SHP77 treated with DMSO at 0.1 percent for 48 hours (cell line): ENCODE measurements at regions not wholly inside any gene's neighbourhood (a gene's known extent, or its start where the extent isn't known, plus 50 kb on each side); places are given as distances from the start of the nearest gene placed in this dataset.

Experiments used
- DNase-seq: peaks from one replicate; lab custom pipeline; 2025; lab: John Stamatoyannopoulos, UW

GRCh38 chr2:104702031-104702850 is 151.7 kb upstream of the POU3F3 start:
- DNase-seq, result no peak

- no peak for DNase-seq
These were observed 150.2 kb upstream of the POU3F3 start for GRCh38 chr2:104703669-104704068.

GRCh38 chr2:104704496-104705245 is 149.2 kb upstream of the POU3F3 start:
- no peak for DNase-seq

GRCh38 chr2:104707056-104707455 is 146.9 kb upstream of the POU3F3 start:
- DNase-seq, result no peak

- no peak for DNase-seq
These were observed 144.9 kb upstream of the POU3F3 start for GRCh38 chr2:104708967-104709366.

GRCh38 chr2:104716061-104716460 is 137.9 kb upstream of the POU3F3 start:
- DNase-seq, result no peak

GRCh38 chr2:104733226-104733943 is 120.5 kb upstream of the POU3F3 start:
- DNase-seq, result no peak

- DNase-seq, result no peak
These were observed 118.9 kb upstream of the POU3F3 start for GRCh38 chr2:104734937-104735586.

- DNase-seq, result no peak
These were observed 117.9 kb upstream of the POU3F3 start for GRCh38 chr2:104736026-104736425.

GRCh38 chr2:104741860-104742259 is 112.1 kb upstream of the POU3F3 start:
- no peak for DNase-seq

GRCh38 chr2:104744537-104744936 is 109.4 kb upstream of the POU3F3 start:
- DNase-seq, result no peak

GRCh38 chr2:104745846-104746245 is 108.1 kb upstream of the POU3F3 start:
- no peak for DNase-seq

GRCh38 chr2:104746299-104746698 is 107.6 kb upstream of the POU3F3 start:
- DNase-seq, result no peak

- DNase-seq, result no peak
These were observed 107.1 kb upstream of the POU3F3 start for GRCh38 chr2:104746858-104747257.

- no peak for DNase-seq
These were observed 104.0 kb upstream of the POU3F3 start for GRCh38 chr2:104749856-104750460.

GRCh38 chr2:104752504-104752903 is 101.4 kb upstream of the POU3F3 start:
- no peak for DNase-seq

GRCh38 chr2:104755026-104755878 is 98.7 kb upstream of the POU3F3 start:
- no peak for DNase-seq

GRCh38 chr2:104756118-104756517 is 97.8 kb upstream of the POU3F3 start:
- DNase-seq, result no peak

GRCh38 chr2:104757056-104757455 is 96.9 kb upstream of the POU3F3 start:
- DNase-seq, result no peak

- DNase-seq, result no peak
These were observed 95.7 kb upstream of the POU3F3 start for GRCh38 chr2:104758199-104758620.

- DNase-seq, result no peak
These were observed 91.9 kb upstream of the POU3F3 start for GRCh38 chr2:104762031-104762430.
